ENCODE measurements at regions not wholly inside any gene's neighbourhood (a gene's known extent, or its start where the extent isn't known, plus 50 kb on each side); places are given as distances from the start of the nearest gene placed in this dataset.

- no peak overlapping the region for H3K4me3 ChIP-seq (replicated peaks in 1 of 2; ENCODE audit: low read depth in 2 of 2, low read length in 2 of 2)
- no peak for TF ChIP-seq CTCF (IDR thresholded peaks at IDR 0.05; ENCODE audit: low read depth, low read length)
- DNase-seq (ENCODE audit: low read depth in 2 of 2): no peak
Measured at GRCh38 chr2:125364984-125365265, 1291.0 kb upstream of the GYPC start.

DNA sequence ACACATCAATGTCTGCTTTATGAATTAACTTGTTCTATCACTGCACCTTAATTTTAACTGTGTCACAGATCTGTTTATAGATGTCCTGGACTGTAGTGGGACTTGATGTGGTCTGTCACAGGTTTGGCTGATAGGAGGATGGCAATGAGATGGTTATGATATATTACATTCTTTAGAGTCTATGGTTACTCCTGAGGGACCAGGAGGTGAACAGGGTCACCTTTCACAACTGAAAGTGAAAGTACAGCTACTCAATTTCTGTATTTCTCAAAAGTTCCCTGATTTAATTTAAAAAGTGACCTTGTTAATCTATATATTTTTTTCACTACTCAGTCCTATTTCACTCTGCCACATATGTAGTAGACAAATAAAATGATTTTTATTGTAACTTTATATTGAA, 1284.1 kb upstream of the GYPC start:
- no peak for DNase-seq (ENCODE audit: low read depth in 2 of 2)
- TF ChIP-seq CTCF (IDR thresholded peaks at IDR 0.05; ENCODE audit: low read depth, low read length): no peak
- no peak overlapping the region for H3K4me3 ChIP-seq (replicated peaks in 1 of 2; ENCODE audit: low read depth in 2 of 2, low read length in 2 of 2)

- TF ChIP-seq CTCF (IDR thresholded peaks at IDR 0.05; ENCODE audit: low read depth, low read length): no peak
Measured at GRCh38 chr2:125373293-125373692, 1282.7 kb upstream of the GYPC start.

DNA sequence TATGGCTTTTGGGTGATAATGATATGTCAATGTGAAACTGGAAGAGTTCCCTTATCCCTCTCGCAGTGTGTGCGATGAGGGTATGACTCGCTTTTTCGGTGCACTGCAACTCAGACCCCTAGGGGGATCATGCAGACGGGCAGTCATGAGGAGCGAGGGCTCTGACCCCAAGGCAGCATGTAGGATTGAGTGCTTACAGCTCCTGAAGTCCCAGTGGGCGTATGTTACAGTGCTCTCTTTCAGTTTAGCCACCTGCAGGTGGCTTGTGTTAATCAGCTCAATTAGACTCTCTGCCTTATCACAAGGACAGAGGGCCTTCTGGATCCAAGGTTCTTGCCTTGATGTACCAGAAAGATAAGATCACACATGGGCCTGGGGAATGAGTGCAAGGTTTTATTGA, 1269.9 kb upstream of the GYPC start:
- no peak for DNase-seq (ENCODE audit: low read depth in 2 of 2)
- no peak overlapping the region for H3K4me3 ChIP-seq (replicated peaks in 1 of 2; ENCODE audit: low read depth in 2 of 2, low read length in 2 of 2)
- no peak for TF ChIP-seq CTCF (IDR thresholded peaks at IDR 0.05; ENCODE audit: low read depth, low read length)

More at GRCh38 chr2:125373293-125373692, 1282.7 kb upstream of the GYPC start:
- DNase-seq (ENCODE audit: low read depth in 2 of 2): no peak
- no peak overlapping the region for H3K4me3 ChIP-seq (replicated peaks in 1 of 2; ENCODE audit: low read depth in 2 of 2, low read length in 2 of 2)

- no peak for DNase-seq (ENCODE audit: low read depth in 2 of 2)
- H3K4me3 ChIP-seq (replicated peaks in 1 of 2; ENCODE audit: low read depth in 2 of 2, low read length in 2 of 2): no peak overlapping the region
- no peak for TF ChIP-seq CTCF (IDR thresholded peaks at IDR 0.05; ENCODE audit: low read depth, low read length)
Measured at GRCh38 chr2:125397535-125398251, 1258.3 kb upstream of the GYPC start.

- TF ChIP-seq CTCF (IDR thresholded peaks at IDR 0.05; ENCODE audit: low read depth, low read length): no peak
- no peak overlapping the region for H3K4me3 ChIP-seq (replicated peaks in 1 of 2; ENCODE audit: low read depth in 2 of 2, low read length in 2 of 2)
- DNase-seq (ENCODE audit: low read depth in 2 of 2): peak in 1 of 2 donors; percentile 0
Measured at GRCh38 chr2:125398738-125399524, 1257.0 kb upstream of the GYPC start.
